ENCODE measurements at regions not wholly inside any gene's neighbourhood (a gene's known extent, or its start where the extent isn't known, plus 50 kb on each side); places are given as distances from the start of the nearest gene placed in this dataset.

- DNase-seq = no peak
- H3K4me1 Mint-ChIP-seq = no peaks in the 10 kb centered on the region
- no peak overlapping the region for H3K27ac ChIP-seq (ENCODE audit: low read depth in 1 of 2, low read length in 2 of 2)
- TF ChIP-seq CTCF (IDR thresholded peaks at IDR 0.05) = no peak
- H3K27ac Mint-ChIP-seq = no peak overlapping the region
- no peak overlapping the region for H3K4me2 ChIP-seq (replicated peaks; ENCODE audit: extremely low read depth, low read length, poor library complexity, severe bottlenecking)
- H3K27me3 Mint-ChIP-seq (ENCODE audit: low read depth in 3 of 3) = no peaks in the 10 kb centered on the region
- H2AFZ ChIP-seq (ENCODE audit: insufficient read depth, low read depth, low read length, poor library complexity, severe bottlenecking) = no peak overlapping the region
- H3K9me3 Mint-ChIP-seq = peaks cover 0 to 1% (median 0%) of the 10 kb centered on the region in 7 donors
- H3K4me1 ChIP-seq (ENCODE audit: control insufficient read depth in 1 of 2, insufficient read depth in 2 of 2, low read length in 2 of 2) = no peaks in the 10 kb centered on the region
- H3K4me3 Mint-ChIP-seq = no peak overlapping the region
- no peak overlapping the region for H3K9ac ChIP-seq (ENCODE audit: insufficient read depth, low read length, poor library complexity, severe bottlenecking)
- H3K36me3 ChIP-seq (replicated peaks in 1 of 2; ENCODE audit: control insufficient read depth in 1 of 2, insufficient read depth in 2 of 2, low read length in 2 of 2) = no peaks in the 10 kb centered on the region
- no peaks in the 10 kb centered on the region for H3K9me3 ChIP-seq (replicated peaks in 1 of 2; ENCODE audit: control insufficient read depth in 1 of 2, insufficient read depth in 1 of 2, low read length in 2 of 2)
- intact Hi-C loops (cut with micrococcal nuclease) = no loop called here
- H4K20me1 ChIP-seq (ENCODE audit: insufficient read depth, low read length) = no peaks in the 10 kb centered on the region
- no peak overlapping the region for H3K4me3 ChIP-seq (replicated peaks in 1 of 3; ENCODE audit: low read depth in 2 of 3, low read length in 3 of 3)
- no CpG with 5 or more reads among the region's 1 CpG for WGBS (ENCODE audit: insufficient coverage)
- no peaks in the 10 kb centered on the region for H3K79me2 ChIP-seq (ENCODE audit: insufficient read depth, low read length)
- no peaks in the 10 kb centered on the region for H3K36me3 Mint-ChIP-seq
- H3K27me3 ChIP-seq (ENCODE audit: control insufficient read depth in 2 of 2, insufficient read depth in 2 of 2, low read length in 2 of 2) = no peaks in the 10 kb centered on the region
Observed at GRCh38 chr12:86917121-86917520, 660.9 kb upstream of the MGAT4C start.

- Histone ChIP-seq H3K27me3 (ENCODE audit: control insufficient read depth in 2 of 2, insufficient read depth in 2 of 2, low read length in 2 of 2) (no peaks in the 10 kb centered on the region), H3K27ac (ENCODE audit: low read depth in 1 of 2, low read length in 2 of 2) (no peak overlapping the region), H3K9ac (ENCODE audit: insufficient read depth, low read length, poor library complexity, severe bottlenecking) (no peak overlapping the region), H3K36me3 (replicated peaks in 1 of 2; ENCODE audit: control insufficient read depth in 1 of 2, insufficient read depth in 2 of 2, low read length in 2 of 2) (no peaks in the 10 kb centered on the region), H3K4me2 (replicated peaks; ENCODE audit: extremely low read depth, low read length, poor library complexity, severe bottlenecking) (no peak overlapping the region), H3K4me1 (ENCODE audit: control insufficient read depth in 1 of 2, insufficient read depth in 2 of 2, low read length in 2 of 2) (no peaks in the 10 kb centered on the region), H4K20me1 (ENCODE audit: insufficient read depth, low read length) (no peaks in the 10 kb centered on the region), H3K9me3 (replicated peaks in 1 of 2; ENCODE audit: control insufficient read depth in 1 of 2, insufficient read depth in 1 of 2, low read length in 2 of 2) (no peaks in the 10 kb centered on the region), H3K79me2 (ENCODE audit: insufficient read depth, low read length) (no peaks in the 10 kb centered on the region), H3K4me3 (replicated peaks in 1 of 3; ENCODE audit: low read depth in 2 of 3, low read length in 3 of 3) (no peak overlapping the region), H2AFZ (ENCODE audit: insufficient read depth, low read depth, low read length, poor library complexity, severe bottlenecking) (no peak overlapping the region)
- no peak for DNase-seq
- peaks cover 0 to 1% (median 0%) of the 10 kb centered on the region in 7 donors for H3K9me3 Mint-ChIP-seq
- H3K4me3 Mint-ChIP-seq = no peak overlapping the region
- H3K27ac Mint-ChIP-seq = no peak overlapping the region
- no peaks in the 10 kb centered on the region for H3K4me1 Mint-ChIP-seq
- no peaks in the 10 kb centered on the region for H3K27me3 Mint-ChIP-seq (ENCODE audit: low read depth in 3 of 3)
- no peak for TF ChIP-seq CTCF (IDR thresholded peaks at IDR 0.05)
- intact Hi-C loops (cut with micrococcal nuclease) = no loop called here
- no peaks in the 10 kb centered on the region for H3K36me3 Mint-ChIP-seq
Observed at GRCh38 chr12:86914721-86915120, 658.5 kb upstream of the MGAT4C start.

Measured in CD14-positive monocyte (primary cell).